CD4-positive, alpha-beta T cell (primary cell): ENCODE measurements at regions not wholly inside any gene's neighbourhood (a gene's known extent, or its start where the extent isn't known, plus 50 kb on each side); places are given as distances from the start of the nearest gene placed in this dataset.

Source experiments
- ATAC-seq: fragments of 200-7000 bp; cut with Tn5 transposase; one replicate; pipeline ENCODE4 v1.10.0; 2022; ENCODE audit warnings: mild to moderate bottlenecking; ENCODE audit not compliant: poor library complexity
- CTCF ChIA-PET: fragments of 350-600 bp; sonication (Branson Sonifier 250); formaldehyde crosslinking; loops from one replicate; lab custom pipeline; 2021; ENCODE audit warnings: antibody characterized with exemption, inconsistent platforms; lab: Charles Lee
- POLR2A ChIA-PET: fragments of 350-600 bp; sonication (Branson Sonifier 250); formaldehyde crosslinking; loops from one replicate; lab custom pipeline; 2021; ENCODE audit warnings: antibody characterized with exemption, inconsistent platforms; lab: Charles Lee
- DNase-seq, 14 experiments: peaks; one replicate each; pipeline ENCODE4 v3.0.0-alpha.2; 2013 to 2020; ENCODE audit warnings: mixed read lengths in 2 of 14
- H3K27ac ChIP-seq, 2 donors: one replicate each; pipeline versions ENCODE4 v1.5.1 to v1.7.0; 2013; ENCODE audit warnings: low read length in 2 of 2, low read depth in 1 of 2, mild to moderate bottlenecking in 1 of 2
- H3K27me3 ChIP-seq, 2 experiments: 1 replicate in 1 of 2; 2 replicates in 1 of 2; pipeline versions ENCODE4 v1.6.1 to v1.7.0; 2013; ENCODE audit warnings: low read length in 2 of 2, control low read depth in 1 of 2, mild to moderate bottlenecking in 1 of 2, moderate library complexity in 1 of 2; ENCODE audit not compliant: insufficient read depth in 2 of 2, control insufficient read depth in 1 of 2
- H3K36me3 ChIP-seq: one replicate; pipeline ENCODE4 v1.6.1; 2013; ENCODE audit warnings: low read length, control low read depth; ENCODE audit not compliant: insufficient read depth
- H3K4me1 ChIP-seq: one replicate; pipeline ENCODE4 v1.6.1; 2013; ENCODE audit warnings: low read length, control low read depth; ENCODE audit not compliant: insufficient read depth
- H3K4me3 ChIP-seq: one replicate; pipeline ENCODE4 v1.5.1; 2013; ENCODE audit warnings: mild to moderate bottlenecking, low read length, moderate library complexity
- H3K9me3 ChIP-seq, 2 experiments: 1 replicate in 1 of 2; 2 replicates in 1 of 2; pipeline versions ENCODE4 v1.6.1 to v1.7.0; 2013; ENCODE audit warnings: low read length in 2 of 2, mild to moderate bottlenecking in 2 of 2, control low read depth in 1 of 2, moderate library complexity in 1 of 2; ENCODE audit not compliant: control insufficient read depth in 1 of 2, insufficient read depth in 1 of 2
- H3K27ac Mint-ChIP-seq: one replicate; pipeline ENCODE4 v1.8.0; 2020; ENCODE audit warnings: mixed read lengths
- H3K27me3 Mint-ChIP-seq: one replicate; pipeline ENCODE4 v1.8.0; 2021; ENCODE audit warnings: mixed read lengths
- H3K36me3 Mint-ChIP-seq: one replicate; pipeline ENCODE4 v1.8.0; 2021; ENCODE audit warnings: low read depth, mixed read lengths
- H3K4me1 Mint-ChIP-seq: one replicate; pipeline ENCODE4 v1.8.0; 2021; ENCODE audit warnings: low read depth, mixed read lengths
- H3K4me3 Mint-ChIP-seq: one replicate; pipeline ENCODE4 v1.8.0; 2020; ENCODE audit warnings: mild to moderate bottlenecking, mixed read lengths
- H3K9me3 Mint-ChIP-seq: one replicate; pipeline ENCODE4 v1.8.0; 2020; ENCODE audit warnings: mixed read lengths
- CTCF ChIP-seq: fragments of 200-600 bp; IDR thresholded peaks from one replicate; pipeline ENCODE4 v1.8.0; 2022; ENCODE audit warnings: antibody characterized with exemption, mild to moderate bottlenecking
- intact Hi-C, 2 experiments: fragments of 100-400 bp; cut with DNase I in 1 of 2; cut with micrococcal nuclease in 1 of 2; formaldehyde crosslinking; loops; one replicate each; pipeline versions ENCODE4 v1.15.1 to v1.9.0; 2023 to 2025; cut with DNase I, micrococcal nuclease

GRCh38 chr10:107546986-107547385 is 382.5 kb upstream of the SORCS1 start:
- Mint-ChIP-seq H3K4me1 (no peaks in the 10 kb centered on the region), H3K36me3 (no peaks in the 10 kb centered on the region), H3K27me3 (no peaks in the 10 kb centered on the region), H3K4me3 (no peak overlapping the region), H3K9me3 (peaks cover 16% of the 10 kb centered on the region), H3K27ac (no peak overlapping the region)
- ATAC-seq: no peak
- DNase-seq: no peak
- H3K27ac ChIP-seq: no peak overlapping the region
- H3K36me3 ChIP-seq: no peaks in the 10 kb centered on the region
- peaks cover 0 to 19% of the 10 kb centered on the region in 2 experiments for H3K9me3 ChIP-seq
- H3K4me1 ChIP-seq: no peaks in the 10 kb centered on the region
- no peaks in the 10 kb centered on the region for H3K27me3 ChIP-seq
- no peak for TF ChIP-seq CTCF
- CTCF ChIA-PET: no interaction called here
- H3K4me3 ChIP-seq: no peak overlapping the region
- POLR2A ChIA-PET: no interaction called here
- intact Hi-C loops: no loop called here

- POLR2A ChIA-PET: no interaction called here
- intact Hi-C loops: no loop called here
- Mint-ChIP-seq H3K27me3 (no peaks in the 10 kb centered on the region), H3K36me3 (no peaks in the 10 kb centered on the region), H3K4me3 (no peak overlapping the region), H3K4me1 (no peaks in the 10 kb centered on the region), H3K9me3 (peaks cover 16% of the 10 kb centered on the region), H3K27ac (no peak overlapping the region)
- Histone ChIP-seq H3K36me3 (no peaks in the 10 kb centered on the region), H3K4me3 (no peak overlapping the region), H3K27ac (no peak overlapping the region), H3K4me1 (no peaks in the 10 kb centered on the region), H3K27me3 (no peaks in the 10 kb centered on the region), H3K9me3 (peaks cover 0 to 19% of the 10 kb centered on the region in 2 experiments)
- DNase-seq (no peak), ATAC-seq (no peak)
- CTCF ChIA-PET: no interaction called here
- TF ChIP-seq CTCF: no peak
Observed at GRCh38 chr10:107546284-107546683, 381.8 kb upstream of the SORCS1 start.

GRCh38 chr10:107545717-107546116 is 381.2 kb upstream of the SORCS1 start:
- no peak overlapping the region for H3K27ac ChIP-seq
- no peaks in the 10 kb centered on the region for H3K27me3 ChIP-seq
- DNase-seq (no peak), ATAC-seq (no peak)
- no peaks in the 10 kb centered on the region for H3K36me3 ChIP-seq
- H3K27me3 Mint-ChIP-seq: no peaks in the 10 kb centered on the region
- no peak overlapping the region for H3K4me3 Mint-ChIP-seq
- intact Hi-C loops: no loop called here
- no peaks in the 10 kb centered on the region for H3K36me3 Mint-ChIP-seq
- ChIA-PET CTCF (no interaction called here), POLR2A (no interaction called here)
- H3K9me3 Mint-ChIP-seq: peaks cover 13% of the 10 kb centered on the region
- H3K9me3 ChIP-seq: peaks cover 0 to 19% of the 10 kb centered on the region in 2 experiments
- H3K4me3 ChIP-seq: no peak overlapping the region
- TF ChIP-seq CTCF: no peak
- H3K4me1 ChIP-seq: no peaks in the 10 kb centered on the region
- no peaks in the 10 kb centered on the region for H3K4me1 Mint-ChIP-seq
- H3K27ac Mint-ChIP-seq: no peak overlapping the region
